MCF 10A (cell line): ENCODE measurements at regions not wholly inside any gene's neighbourhood (a gene's known extent, or its start where the extent isn't known, plus 50 kb on each side); places are given as distances from the start of the nearest gene placed in this dataset.

Experiments used
- BruUV-seq: library from RNA; stranded (reverse); fragments of 400-500 nt; replicated peaks from 2 replicates; lab custom pipeline; 2021; lab: Mats Ljungman, UMichigan
- CTCF ChIA-PET: fragments of 300-600 bp; sonication (Branson Sonifier 250); formaldehyde crosslinking; extraction: SDS; loops from one replicate; lab custom pipeline; 2021; ENCODE audit warnings: antibody characterized with exemption, inconsistent platforms; lab: Yijun Ruan, JAX
- POLR2A ChIA-PET: fragments of 300-600, 350-650 bp; sonication (Branson Sonifier 250); formaldehyde crosslinking; extraction: SDS; loops from one replicate; lab custom pipeline; 2020; ENCODE audit warnings: antibody characterized with exemption, inconsistent platforms; lab: Yijun Ruan, JAX
- DNase-seq: peaks from one replicate; pipeline ENCODE4 v3.0.0-alpha.2; 2018; ENCODE audit not compliant: unreplicated experiment
- H3K27ac Mint-ChIP-seq: one replicate; pipeline ENCODE4 v1.8.0; 2022; ENCODE audit warnings: mild to moderate bottlenecking, low read depth, mixed read lengths; ENCODE audit not compliant: unreplicated experiment
- H3K27me3 Mint-ChIP-seq: one replicate; pipeline ENCODE4 v1.8.0; 2022; ENCODE audit warnings: mixed read lengths; ENCODE audit not compliant: insufficient read depth, unreplicated experiment
- H3K36me3 Mint-ChIP-seq: one replicate; pipeline ENCODE4 v1.8.0; 2022; ENCODE audit warnings: mild to moderate bottlenecking, moderate library complexity, mixed read lengths; ENCODE audit not compliant: insufficient read depth, unreplicated experiment
- H3K4me1 Mint-ChIP-seq: one replicate; pipeline ENCODE4 v1.8.0; 2022; ENCODE audit warnings: mixed read lengths; ENCODE audit not compliant: insufficient read depth, unreplicated experiment
- H3K4me3 Mint-ChIP-seq: one replicate; pipeline ENCODE4 v1.8.0; 2022; ENCODE audit warnings: mild to moderate bottlenecking, moderate library complexity, mixed read lengths; ENCODE audit not compliant: unreplicated experiment
- H3K9me3 Mint-ChIP-seq: one replicate; pipeline ENCODE4 v1.8.0; 2022; ENCODE audit warnings: mixed read lengths; ENCODE audit not compliant: unreplicated experiment
- intact Hi-C: fragments of 100-400 bp; cut with micrococcal nuclease; formaldehyde crosslinking; loops from 2 replicates; pipeline ENCODE4 v1.14.1; 2022
- TF ChIP-seq, protein P1 (sequence below): fragments of 200-600 bp; IDR thresholded peaks from one replicate; pipeline ENCODE4 v1.8.0; 2022; ENCODE audit warnings: antibody characterized with exemption, mild to moderate bottlenecking; ENCODE audit not compliant: unreplicated experiment

DNA sequence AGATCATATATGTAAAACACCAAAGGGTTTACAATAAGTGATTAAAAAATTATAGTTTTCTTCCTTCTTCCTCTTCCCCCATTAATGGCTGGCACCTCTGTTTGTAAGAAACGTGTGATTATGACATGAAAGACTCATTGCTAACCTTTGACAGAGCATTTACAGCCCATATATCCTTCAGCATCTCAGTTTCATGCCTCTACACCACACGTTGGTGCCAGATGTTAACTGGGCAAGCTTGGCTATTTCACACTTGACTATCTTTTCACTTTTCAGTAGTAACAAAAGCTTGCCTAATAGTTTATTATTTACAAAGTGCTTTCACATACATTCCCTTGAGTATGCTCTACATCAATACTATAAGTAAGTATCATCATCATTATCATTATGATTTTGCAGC is 65.3 kb upstream of the C1QTNF7 start:
- ChIA-PET CTCF (no interaction called here), POLR2A (no interaction called here)
- intact Hi-C loops = no loop called here

DNA sequence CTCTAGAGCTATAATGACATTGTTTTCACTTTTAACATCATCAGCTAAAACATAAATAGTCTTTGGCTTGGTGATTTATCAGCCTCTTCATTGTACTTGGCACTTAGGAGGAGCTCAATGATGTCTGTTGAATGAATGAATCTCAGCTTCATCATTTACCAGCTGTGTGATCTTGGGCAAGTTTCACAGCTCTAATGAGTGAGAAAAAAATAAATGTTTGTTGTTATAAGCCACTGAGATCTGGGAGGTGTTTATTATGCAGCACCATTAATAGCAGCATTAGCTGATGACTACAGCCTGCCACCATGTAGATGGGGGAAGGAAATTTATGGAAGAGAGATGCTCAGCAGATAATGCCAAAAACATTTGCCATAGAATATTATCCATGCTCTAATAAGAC is 63.6 kb upstream of the C1QTNF7 start:
- Mint-ChIP-seq H3K36me3 (no peaks in the 10 kb centered on the region), H3K4me3 (no peak overlapping the region), H3K27ac (no peak overlapping the region), H3K4me1 (peaks cover 5% of the 10 kb centered on the region), H3K27me3 (no peaks in the 10 kb centered on the region), H3K9me3 (no peaks in the 10 kb centered on the region)
- no peak for DNase-seq
- intact Hi-C loops = no loop called here
- TF ChIP-seq, protein P1, sequence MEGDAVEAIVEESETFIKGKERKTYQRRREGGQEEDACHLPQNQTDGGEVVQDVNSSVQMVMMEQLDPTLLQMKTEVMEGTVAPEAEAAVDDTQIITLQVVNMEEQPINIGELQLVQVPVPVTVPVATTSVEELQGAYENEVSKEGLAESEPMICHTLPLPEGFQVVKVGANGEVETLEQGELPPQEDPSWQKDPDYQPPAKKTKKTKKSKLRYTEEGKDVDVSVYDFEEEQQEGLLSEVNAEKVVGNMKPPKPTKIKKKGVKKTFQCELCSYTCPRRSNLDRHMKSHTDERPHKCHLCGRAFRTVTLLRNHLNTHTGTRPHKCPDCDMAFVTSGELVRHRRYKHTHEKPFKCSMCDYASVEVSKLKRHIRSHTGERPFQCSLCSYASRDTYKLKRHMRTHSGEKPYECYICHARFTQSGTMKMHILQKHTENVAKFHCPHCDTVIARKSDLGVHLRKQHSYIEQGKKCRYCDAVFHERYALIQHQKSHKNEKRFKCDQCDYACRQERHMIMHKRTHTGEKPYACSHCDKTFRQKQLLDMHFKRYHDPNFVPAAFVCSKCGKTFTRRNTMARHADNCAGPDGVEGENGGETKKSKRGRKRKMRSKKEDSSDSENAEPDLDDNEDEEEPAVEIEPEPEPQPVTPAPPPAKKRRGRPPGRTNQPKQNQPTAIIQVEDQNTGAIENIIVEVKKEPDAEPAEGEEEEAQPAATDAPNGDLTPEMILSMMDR = no peak
- no TSS peak for BruUV-seq
- POLR2A ChIA-PET = interaction anchor here (0.7 kb wide), 1 partner anchor 16 kb away, joined by 3 read pairs; no protein-coding TSS in a partner anchor
- CTCF ChIA-PET = interaction anchor here (0.6 to 1.6 kb wide), 4 partner anchors 7 to 118 kb away, joined by 3 to 6 read pairs (median 4); no protein-coding TSS in a partner anchor

More for the DNA sequence above, 65.3 kb upstream of the C1QTNF7 start:
- Mint-ChIP-seq H3K9me3 (no peaks in the 10 kb centered on the region), H3K4me1 (no peaks in the 10 kb centered on the region), H3K36me3 (no peaks in the 10 kb centered on the region), H3K4me3 (no peak overlapping the region), H3K27ac (no peak overlapping the region), H3K27me3 (no peaks in the 10 kb centered on the region)
- no TSS peak for BruUV-seq
- TF ChIP-seq, protein P1 = no peak
- no peak for DNase-seq

DNA sequence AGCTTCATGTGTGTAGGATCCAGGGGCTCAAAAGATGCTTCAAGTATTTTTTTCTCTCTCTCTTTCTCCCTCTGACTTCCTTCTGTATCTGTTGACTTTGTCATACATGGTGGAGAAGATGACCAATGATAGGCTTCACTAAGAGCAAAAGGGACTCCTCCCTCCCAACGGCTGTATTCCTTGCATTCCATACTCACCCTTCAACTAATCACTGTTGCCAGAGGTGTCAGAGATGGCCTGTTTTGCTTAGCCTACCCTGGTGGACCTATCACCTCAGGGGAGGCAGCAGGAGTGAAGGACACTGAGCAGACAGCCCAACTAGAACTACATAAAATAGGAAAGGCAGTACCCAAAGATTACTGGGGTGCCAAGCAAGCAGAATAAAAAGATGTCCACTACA is 62.2 kb upstream of the C1QTNF7 start:
- CTCF ChIA-PET = interaction anchor here (0.7 to 1.2 kb wide), 2 partner anchors 32 to 312 kb away, joined by 3 to 4 read pairs; no protein-coding TSS in a partner anchor
- no peaks in the 10 kb centered on the region for H3K27me3 Mint-ChIP-seq

DNA sequence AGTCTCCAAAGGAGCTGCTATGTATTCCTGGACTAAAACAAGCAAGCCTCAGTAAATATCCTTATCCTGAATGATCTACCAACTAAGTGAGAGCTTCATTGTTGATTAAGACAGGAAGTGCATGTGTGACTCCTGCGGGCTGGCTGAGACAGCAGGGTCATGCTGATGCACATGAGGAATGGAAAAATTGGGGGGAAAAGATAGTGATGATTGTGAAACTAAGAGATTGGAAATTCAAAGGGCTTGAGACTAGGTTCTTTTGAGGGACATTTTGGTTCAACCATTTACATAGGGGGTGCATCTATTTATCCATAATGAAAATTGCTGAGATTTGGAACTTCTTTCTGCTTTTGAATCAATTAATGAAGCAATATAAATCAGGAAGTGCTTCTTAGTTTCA is 61.1 kb upstream of the C1QTNF7 start:
- Mint-ChIP-seq H3K27ac (no peak overlapping the region), H3K4me1 (peaks cover 5% of the 10 kb centered on the region), H3K36me3 (no peaks in the 10 kb centered on the region), H3K27me3 (no peaks in the 10 kb centered on the region), H3K4me3 (no peak overlapping the region), H3K9me3 (no peaks in the 10 kb centered on the region)
- no peak for DNase-seq
- CTCF ChIA-PET = interaction anchor here (1.2 kb wide), 1 partner anchor 31 kb away, joined by 4 read pairs; no protein-coding TSS in a partner anchor
- intact Hi-C loops = no loop called here
- TF ChIP-seq, protein P1 = no peak
- BruUV-seq = no TSS peak
- POLR2A ChIA-PET = interaction anchor here (0.7 to 1.4 kb wide), 2 partner anchors 11 to 35 kb away, joined by 3 to 4 read pairs; no protein-coding TSS in a partner anchor

More for the DNA sequence above, 62.2 kb upstream of the C1QTNF7 start:
- peaks cover 5% of the 10 kb centered on the region for H3K4me1 Mint-ChIP-seq
- intact Hi-C loops = no loop called here
- BruUV-seq = no TSS peak
- TF ChIP-seq, protein P1 = no peak
- H3K4me3 Mint-ChIP-seq = no peak overlapping the region
- no peaks in the 10 kb centered on the region for H3K9me3 Mint-ChIP-seq
- H3K36me3 Mint-ChIP-seq = no peaks in the 10 kb centered on the region
- no peak overlapping the region for H3K27ac Mint-ChIP-seq
- POLR2A ChIA-PET = interaction anchor here (0.6 to 1.5 kb wide), 4 partner anchors 10 to 94 kb away, joined by 3 to 4 read pairs (median 3); no protein-coding TSS in a partner anchor
- DNase-seq = no peak
